Activated CD4-positive, alpha-beta memory T cell treated with anti-CD3 and anti-CD28 coated beads, Interleukin-2, amount 10 ng/mL, durations not matched to agents 7 days and 5 days (primary cell): ENCODE measurements at regions not wholly inside any gene's neighbourhood (a gene's known extent, or its start where the extent isn't known, plus 50 kb on each side); places are given as distances from the start of the nearest gene placed in this dataset.
A peak's percentile ranks its signal among the peaks of the same experiment; 100 is the strongest.

Source experiments
- CTCF ChIA-PET: fragments of 350-600 bp; sonication (Branson Sonifier 250); formaldehyde crosslinking; loops from one replicate; lab custom pipeline; 2021; ENCODE audit warnings: antibody characterized with exemption, inconsistent platforms; lab: Charles Lee
- POLR2A ChIA-PET: fragments of 350-600 bp; sonication (Branson Sonifier 250); formaldehyde crosslinking; loops from one replicate; lab custom pipeline; 2021; ENCODE audit warnings: antibody characterized with exemption; lab: Charles Lee
- DNase-seq: peaks from one replicate; pipeline ENCODE4 v3.0.0-alpha.2; 2020
- H3K27ac Mint-ChIP-seq: one replicate; pipeline ENCODE4 v1.8.0; 2021; ENCODE audit warnings: mild to moderate bottlenecking, mixed read lengths
- H3K27me3 Mint-ChIP-seq: one replicate; pipeline ENCODE4 v1.8.0; 2021; ENCODE audit warnings: mixed read lengths
- H3K36me3 Mint-ChIP-seq: one replicate; pipeline ENCODE4 v1.8.0; 2021; ENCODE audit warnings: low read depth, mixed read lengths
- H3K4me1 Mint-ChIP-seq: one replicate; pipeline ENCODE4 v1.8.0; 2021; ENCODE audit warnings: mixed read lengths
- H3K4me3 Mint-ChIP-seq: one replicate; pipeline ENCODE4 v1.8.0; 2021; ENCODE audit warnings: mild to moderate bottlenecking, mixed read lengths
- H3K9me3 Mint-ChIP-seq: one replicate; pipeline ENCODE4 v1.8.0; 2021; ENCODE audit warnings: mixed read lengths

DNA sequence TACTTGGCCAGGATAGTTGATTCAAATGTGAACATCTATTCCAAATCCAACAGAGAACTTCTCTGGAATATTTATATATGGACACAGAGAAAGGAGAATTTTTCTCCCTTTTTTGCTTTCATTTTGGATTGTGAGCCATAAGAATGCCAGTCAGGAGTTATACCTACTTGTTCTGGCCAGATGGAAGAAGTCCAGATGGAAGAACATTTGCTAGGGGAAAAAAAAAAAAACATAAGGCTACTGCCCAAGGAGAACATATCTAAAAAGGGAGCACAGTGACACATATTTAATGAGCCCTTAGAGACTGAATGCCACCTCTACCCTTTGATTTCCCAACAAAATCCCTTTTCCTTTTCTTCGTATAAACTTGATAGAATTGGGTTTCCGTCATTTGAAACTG lies 61.7 kb upstream of the PPP2R2B start:
- H3K4me1 Mint-ChIP-seq, result no peaks in the 10 kb centered on the region
- no peaks in the 10 kb centered on the region for H3K27me3 Mint-ChIP-seq
- ChIA-PET POLR2A (no interaction called here), CTCF (no interaction called here)
- no peak for DNase-seq
- H3K36me3 Mint-ChIP-seq, result no peaks in the 10 kb centered on the region
- no peak overlapping the region for H3K27ac Mint-ChIP-seq
- no peaks in the 10 kb centered on the region for H3K9me3 Mint-ChIP-seq
- H3K4me3 Mint-ChIP-seq, result no peak overlapping the region

DNA sequence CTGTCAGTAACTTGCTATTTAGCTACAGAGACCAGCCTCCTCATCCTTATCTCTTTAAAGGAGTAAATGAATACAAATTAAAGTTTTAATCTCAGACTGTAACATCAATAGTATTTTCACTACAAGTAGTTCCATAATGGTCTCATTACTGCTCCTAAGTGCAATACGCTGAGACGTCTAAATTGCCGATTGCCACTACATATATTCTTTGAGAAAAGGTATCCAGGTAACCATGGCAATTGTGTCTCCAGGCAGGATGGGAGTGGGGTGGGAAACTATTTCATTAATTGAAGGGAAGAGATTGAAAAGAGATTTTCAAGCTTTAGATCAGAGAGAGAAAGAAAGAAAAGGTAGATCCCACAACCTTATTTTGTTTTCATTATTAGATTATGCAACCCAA lies 65.5 kb upstream of the PPP2R2B start:
- Mint-ChIP-seq H3K27me3 (no peaks in the 10 kb centered on the region), H3K4me1 (peaks cover 2% of the 10 kb centered on the region), H3K9me3 (no peaks in the 10 kb centered on the region), H3K27ac (no peak overlapping the region), H3K36me3 (no peaks in the 10 kb centered on the region), H3K4me3 (no peak overlapping the region)
- CTCF ChIA-PET, result interaction anchor here (1.7 kb wide), 1 partner anchor 22 kb away, joined by 5 read pairs; no protein-coding TSS in a partner anchor
- no peak for DNase-seq
- POLR2A ChIA-PET, result no interaction called here

DNA sequence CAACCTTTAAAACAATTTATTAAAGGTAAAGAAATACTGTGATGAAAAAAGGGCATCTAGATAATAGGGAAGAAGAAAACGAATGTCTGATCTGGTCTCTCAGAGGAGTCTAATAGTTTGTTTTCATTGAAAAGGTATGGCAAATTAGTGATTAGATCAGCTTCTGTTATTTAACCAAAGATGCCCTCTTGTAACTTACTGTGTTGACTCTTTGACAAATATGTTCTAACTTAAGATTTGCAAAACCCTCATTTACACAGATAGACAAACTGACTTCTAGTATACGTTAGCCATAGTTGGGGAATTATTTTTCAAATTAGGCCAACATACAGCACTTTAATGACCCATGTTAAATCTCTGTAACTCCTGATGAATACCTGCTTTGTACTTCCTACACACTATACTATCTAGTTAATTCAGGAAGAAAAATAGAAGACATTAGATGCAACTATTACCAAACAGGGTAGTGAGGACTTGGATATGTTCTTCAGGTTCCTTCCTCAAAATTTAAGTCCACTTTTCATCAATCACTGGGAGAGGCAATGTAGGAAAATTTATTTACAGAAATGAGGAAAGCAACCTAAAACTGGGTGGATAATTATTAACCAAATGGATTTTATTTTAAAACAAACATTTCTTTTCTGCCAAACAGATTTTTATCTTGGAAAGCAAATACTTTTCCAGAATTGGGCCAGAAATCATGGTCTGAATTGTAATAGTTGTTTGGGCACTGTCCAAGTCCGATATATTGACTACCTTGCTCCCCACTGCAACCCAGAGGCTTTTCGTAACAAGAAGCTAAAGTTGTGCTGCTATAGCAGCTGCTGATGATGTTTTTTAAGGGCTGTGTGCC lies 66.4 kb upstream of the PPP2R2B start:
- POLR2A ChIA-PET, result no interaction called here
- H3K4me1 Mint-ChIP-seq, result peaks cover 2% of the 10 kb centered on the region
- no peak overlapping the region for H3K27ac Mint-ChIP-seq
- no peak overlapping the region for H3K4me3 Mint-ChIP-seq
- DNase-seq, result no peak
- no peaks in the 10 kb centered on the region for H3K9me3 Mint-ChIP-seq
- H3K27me3 Mint-ChIP-seq, result no peaks in the 10 kb centered on the region
- no peaks in the 10 kb centered on the region for H3K36me3 Mint-ChIP-seq
- CTCF ChIA-PET, result interaction anchor here (1.1 to 1.7 kb wide), 2 partner anchors 21 to 402 kb away, joined by 3 to 5 read pairs; no protein-coding TSS in a partner anchor

DNA sequence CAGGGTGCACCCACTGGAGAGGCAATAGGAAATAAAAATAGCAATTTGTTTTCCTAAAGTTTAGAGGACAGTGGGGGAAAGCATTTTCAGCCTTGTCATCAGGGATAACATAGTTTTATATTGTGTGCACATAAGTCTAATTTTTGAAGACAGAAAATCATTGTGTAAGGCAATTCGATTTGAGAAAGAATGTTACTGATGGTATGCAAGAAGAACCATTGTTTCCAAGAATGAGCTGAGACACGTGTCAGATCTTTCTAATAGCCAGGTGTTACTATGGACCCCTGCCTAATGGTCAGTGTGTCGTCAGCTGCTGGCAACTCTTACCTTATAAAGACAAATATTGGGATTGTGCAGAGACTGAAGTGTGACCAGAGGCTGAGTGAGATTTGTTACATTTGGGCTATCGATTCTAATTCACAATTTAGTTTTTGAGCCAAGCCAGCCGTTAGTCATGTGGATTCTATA lies 67.1 kb upstream of the PPP2R2B start:
- no peak overlapping the region for H3K27ac Mint-ChIP-seq
- H3K4me3 Mint-ChIP-seq, result no peak overlapping the region

GRCh38 chr5:146947181-146947941 lies 68.8 kb upstream of the PPP2R2B start:
- CTCF ChIA-PET, result interaction anchor here (1.3 kb wide), 2 partner anchors 285 to 404 kb away, joined by 3 read pairs; no protein-coding TSS in a partner anchor
- Mint-ChIP-seq H3K4me3 (no peak overlapping the region), H3K9me3 (no peaks in the 10 kb centered on the region), H3K4me1 (peaks cover 2% of the 10 kb centered on the region), H3K27me3 (no peaks in the 10 kb centered on the region), H3K27ac (no peak overlapping the region), H3K36me3 (no peaks in the 10 kb centered on the region)
- POLR2A ChIA-PET, result no interaction called here
- DNase-seq, result no peak

More for the DNA sequence above, 67.1 kb upstream of the PPP2R2B start:
- Mint-ChIP-seq H3K4me1 (peaks cover 2% of the 10 kb centered on the region), H3K9me3 (no peaks in the 10 kb centered on the region), H3K27me3 (no peaks in the 10 kb centered on the region), H3K36me3 (no peaks in the 10 kb centered on the region)
- DNase-seq, result no peak
- CTCF ChIA-PET, result interaction anchor here (1.1 to 1.5 kb wide), 2 partner anchors 20 to 402 kb away, joined by 3 to 4 read pairs; no protein-coding TSS in a partner anchor
- POLR2A ChIA-PET, result no interaction called here

DNA sequence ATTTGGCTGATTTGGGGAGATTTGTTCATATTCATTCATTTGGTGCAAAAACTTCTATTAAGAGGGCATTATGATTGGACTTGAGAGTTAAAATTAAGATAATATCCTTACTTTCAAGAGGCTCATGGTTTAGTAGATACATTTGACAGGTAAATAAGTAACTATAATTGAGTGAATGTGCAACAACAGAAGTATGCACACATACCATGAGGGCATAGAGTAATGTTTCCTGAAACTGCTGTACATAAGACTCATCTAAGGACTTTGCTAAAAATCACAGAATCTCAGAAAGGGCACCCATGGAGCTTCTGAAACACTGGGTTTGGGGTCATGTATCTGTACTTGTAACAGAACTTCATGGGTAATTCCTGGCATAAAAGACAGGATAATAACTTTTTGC lies 70.1 kb upstream of the PPP2R2B start:
- POLR2A ChIA-PET, result no interaction called here
- Mint-ChIP-seq H3K9me3 (no peaks in the 10 kb centered on the region), H3K4me3 (no peak overlapping the region), H3K36me3 (no peaks in the 10 kb centered on the region), H3K27me3 (no peaks in the 10 kb centered on the region), H3K4me1 (peaks cover 2% of the 10 kb centered on the region), H3K27ac (no peak overlapping the region)
- DNase-seq, result no peak
- CTCF ChIA-PET, result interaction anchor here (0.7 to 1.8 kb wide), 2 partner anchors 407 to 414 kb away, joined by 3 read pairs; no protein-coding TSS in a partner anchor

- Mint-ChIP-seq H3K4me1 (peaks cover 2% of the 10 kb centered on the region), H3K9me3 (no peaks in the 10 kb centered on the region), H3K4me3 (no peak overlapping the region), H3K27ac (no peak overlapping the region), H3K27me3 (peaks cover under 1% of the 10 kb centered on the region), H3K36me3 (no peaks in the 10 kb centered on the region)
- ChIA-PET CTCF (interaction anchor here (1.2 to 1.7 kb wide), 2 partner anchors 9 to 15 kb away, joined by 3 read pairs; no protein-coding TSS in a partner anchor), POLR2A (no interaction called here)
- no peak for DNase-seq
These were observed 73.6 kb upstream of the PPP2R2B start for GRCh38 chr5:146952168-146952567.

- H3K4me1 Mint-ChIP-seq, result no peaks in the 10 kb centered on the region
- H3K27ac Mint-ChIP-seq, result no peak overlapping the region
- no peak for DNase-seq
- POLR2A ChIA-PET, result no interaction called here
- H3K4me3 Mint-ChIP-seq, result no peak overlapping the region
- peaks cover 2% of the 10 kb centered on the region for H3K27me3 Mint-ChIP-seq
- no peaks in the 10 kb centered on the region for H3K9me3 Mint-ChIP-seq
- H3K36me3 Mint-ChIP-seq, result no peaks in the 10 kb centered on the region
- CTCF ChIA-PET, result interaction anchor here (1.1 kb wide), 1 partner anchor 10 kb away, joined by 4 read pairs; no protein-coding TSS in a partner anchor
These were observed 77.7 kb upstream of the PPP2R2B start for GRCh38 chr5:146956217-146956616.

- H3K4me3 Mint-ChIP-seq, result no peak overlapping the region
- POLR2A ChIA-PET, result no interaction called here
These were observed 80.8 kb upstream of the PPP2R2B start for GRCh38 chr5:146959360-146959759.

GRCh38 chr5:146962801-146963355 lies 84.3 kb upstream of the PPP2R2B start:
- ChIA-PET CTCF (interaction anchor here (0.9 to 1.7 kb wide), 4 partner anchors 226 to 431 kb away, joined by 4 to 6 read pairs (median 5); no protein-coding TSS in a partner anchor), POLR2A (no interaction called here)
- no peaks in the 10 kb centered on the region for H3K9me3 Mint-ChIP-seq
- H3K4me3 Mint-ChIP-seq, result no peak overlapping the region
- H3K27ac Mint-ChIP-seq, result no peak overlapping the region
- no peaks in the 10 kb centered on the region for H3K36me3 Mint-ChIP-seq
- DNase-seq, result no peak
- H3K27me3 Mint-ChIP-seq, result no peaks in the 10 kb centered on the region
- H3K4me1 Mint-ChIP-seq, result no peaks in the 10 kb centered on the region

More at GRCh38 chr5:146959360-146959759, 80.8 kb upstream of the PPP2R2B start:
- H3K9me3 Mint-ChIP-seq, result no peaks in the 10 kb centered on the region
- CTCF ChIA-PET, result no interaction called here
- no peaks in the 10 kb centered on the region for H3K36me3 Mint-ChIP-seq
- H3K27me3 Mint-ChIP-seq, result peaks cover 2% of the 10 kb centered on the region
- no peak for DNase-seq
- no peak overlapping the region for H3K27ac Mint-ChIP-seq
- H3K4me1 Mint-ChIP-seq, result no peaks in the 10 kb centered on the region

DNA sequence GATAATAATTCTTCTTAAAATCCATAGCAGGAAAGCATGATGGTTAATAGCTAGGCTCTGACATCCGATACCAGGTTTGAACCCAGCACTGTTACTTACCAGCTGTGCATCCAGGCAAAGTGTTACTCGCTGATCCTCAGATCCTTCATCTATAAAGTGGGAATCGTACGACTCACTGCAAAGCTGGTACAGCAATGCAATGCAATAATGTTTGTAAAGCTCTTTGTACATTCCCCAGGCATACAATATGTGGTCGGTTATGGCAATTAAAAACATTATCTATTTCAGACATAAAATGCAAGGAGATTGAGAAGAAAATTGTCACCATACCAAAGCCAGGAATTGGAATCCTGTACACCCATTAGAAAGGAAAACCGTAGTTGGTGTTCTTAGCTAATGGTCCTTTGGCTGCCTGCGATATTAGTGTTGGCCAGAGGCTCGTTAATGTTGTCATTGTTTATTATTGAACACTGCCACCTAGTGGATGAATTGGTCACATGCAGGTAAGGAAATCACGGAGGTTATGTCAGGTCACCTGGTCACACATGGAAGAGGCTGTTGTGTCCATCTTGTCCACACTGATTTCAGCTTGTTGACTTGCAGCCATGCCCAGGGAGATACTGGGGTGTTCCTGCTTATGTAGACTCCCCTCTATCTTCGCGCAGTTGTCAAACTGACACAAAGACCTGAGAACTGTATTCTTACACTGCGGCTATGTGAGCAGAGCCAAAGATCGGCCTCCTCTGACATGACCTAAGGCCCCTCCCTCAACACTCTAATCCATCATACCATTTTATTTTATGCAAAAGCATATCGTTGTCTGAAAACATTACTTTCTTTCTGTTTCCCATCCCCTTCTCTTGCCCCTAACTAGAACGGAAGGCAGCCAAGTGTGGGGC lies 87.5 kb upstream of the PPP2R2B start:
- H3K4me3 Mint-ChIP-seq, result no peak overlapping the region
- no peaks in the 10 kb centered on the region for H3K4me1 Mint-ChIP-seq
- CTCF ChIA-PET, result interaction anchor here (0.7 to 6.0 kb wide), 24 partner anchors 10 to 434 kb away, joined by 3 to 63 read pairs (median 4); partner anchors contain the start of gene PPP2R2B
- no peaks in the 10 kb centered on the region for H3K27me3 Mint-ChIP-seq
- no peaks in the 10 kb centered on the region for H3K36me3 Mint-ChIP-seq
- no peak overlapping the region for H3K27ac Mint-ChIP-seq
- peak; percentile 47 for DNase-seq
- POLR2A ChIA-PET, result no interaction called here
- H3K9me3 Mint-ChIP-seq, result no peaks in the 10 kb centered on the region

- H3K27ac Mint-ChIP-seq, result no peak overlapping the region
- CTCF ChIA-PET, result interaction anchor here (1.0 to 6.0 kb wide), 5 partner anchors 15 to 426 kb away, joined by 3 to 63 read pairs (median 28); no protein-coding TSS in a partner anchor
These were observed 89.1 kb upstream of the PPP2R2B start for GRCh38 chr5:146967646-146968045.

More at GRCh38 chr5:146967646-146968045, 89.1 kb upstream of the PPP2R2B start:
- POLR2A ChIA-PET, result no interaction called here
- Mint-ChIP-seq H3K4me1 (no peaks in the 10 kb centered on the region), H3K9me3 (no peaks in the 10 kb centered on the region), H3K36me3 (no peaks in the 10 kb centered on the region), H3K4me3 (no peak overlapping the region), H3K27me3 (no peaks in the 10 kb centered on the region)
- DNase-seq, result no peak
